H9 (cell line): ENCODE measurements at regions not wholly inside any gene's neighbourhood (a gene's known extent, or its start where the extent isn't known, plus 50 kb on each side); places are given as distances from the start of the nearest gene placed in this dataset.

Source experiments
- DNase-seq: peaks from one replicate; pipeline ENCODE4 v3.0.0-alpha.2; 2017
- H2AFZ ChIP-seq: one replicate; pipeline ENCODE4 v1.6.1; 2013; ENCODE audit warnings: mild to moderate bottlenecking, low read length, control low read depth, moderate library complexity
- H2AK5ac ChIP-seq: 2 replicates; pipeline ENCODE4 v1.6.1; 2013; ENCODE audit warnings: low read length, control low read depth, mixed read lengths; ENCODE audit not compliant: insufficient read length
- H2BK120ac ChIP-seq: one replicate; pipeline ENCODE4 v1.6.1; 2013; ENCODE audit warnings: low read depth, mild to moderate bottlenecking, low read length, control low read depth, inconsistent platforms; ENCODE audit not compliant: poor library complexity, severe bottlenecking
- H2BK12ac ChIP-seq: 2 replicates; pipeline ENCODE4 v1.6.1; 2013; ENCODE audit warnings: low read length, control low read depth, mixed read lengths, low read depth; ENCODE audit not compliant: insufficient read length
- H2BK15ac ChIP-seq: 2 replicates; pipeline ENCODE4 v1.6.1; 2013; ENCODE audit warnings: low read depth, low read length, control low read depth
- H2BK20ac ChIP-seq: one replicate; pipeline ENCODE4 v1.6.1; 2013; ENCODE audit warnings: low read depth, mild to moderate bottlenecking, low read length, control low read depth, inconsistent platforms; ENCODE audit not compliant: poor library complexity, severe bottlenecking
- H2BK5ac ChIP-seq: 2 replicates; pipeline ENCODE4 v1.6.1; 2013; ENCODE audit warnings: low read length, control low read depth, mixed read lengths; ENCODE audit not compliant: insufficient read length
- H3K14ac ChIP-seq: 2 replicates; pipeline ENCODE4 v1.6.1; 2013; ENCODE audit warnings: low read length, control low read depth; ENCODE audit not compliant: insufficient read depth
- H3K18ac ChIP-seq: 2 replicates; pipeline ENCODE4 v1.6.1; 2013; ENCODE audit warnings: low read depth, mild to moderate bottlenecking, mixed read lengths, low read length, control low read depth; ENCODE audit not compliant: insufficient read length
- H3K23ac ChIP-seq: 2 replicates; pipeline ENCODE4 v1.6.1; 2013; ENCODE audit warnings: low read length, control low read depth, mixed read lengths, low read depth; ENCODE audit not compliant: insufficient read length
- H3K23me2 ChIP-seq: 2 replicates; pipeline ENCODE4 v1.6.1; 2013; ENCODE audit warnings: low read depth, mild to moderate bottlenecking, mixed read lengths, low read length, control low read depth; ENCODE audit not compliant: insufficient read length, poor library complexity, severe bottlenecking
- H3K27ac ChIP-seq: 2 replicates; pipeline ENCODE4 v1.5.1; 2013; ENCODE audit warnings: low read length, control low read depth, mixed read lengths, low read depth; ENCODE audit not compliant: insufficient read length
- H3K27me3 ChIP-seq: 2 replicates; pipeline ENCODE4 v1.6.1; 2013; ENCODE audit warnings: low read length, control low read depth, inconsistent platforms; ENCODE audit not compliant: insufficient read depth
- H3K4ac ChIP-seq: 2 replicates; pipeline ENCODE4 v1.6.1; 2013; ENCODE audit warnings: low read depth, mild to moderate bottlenecking, control low read depth, inconsistent platforms, low read length, moderate library complexity
- H3K4me1 ChIP-seq: 2 replicates; pipeline ENCODE4 v1.6.1; 2013; ENCODE audit warnings: low read length, control low read depth, inconsistent platforms; ENCODE audit not compliant: insufficient read depth
- H3K4me2 ChIP-seq: 2 replicates; pipeline ENCODE4 v1.6.1; 2013; ENCODE audit warnings: low read length, control low read depth, mixed read lengths; ENCODE audit not compliant: insufficient read length, insufficient read depth
- H3K56ac ChIP-seq: 2 replicates; pipeline ENCODE4 v1.6.1; 2013; ENCODE audit warnings: low read depth, mild to moderate bottlenecking, mixed read lengths, low read length, control low read depth; ENCODE audit not compliant: insufficient read length
- H3K79me1 ChIP-seq: 2 replicates; pipeline ENCODE4 v1.6.1; 2013; ENCODE audit warnings: low read depth, mild to moderate bottlenecking, moderate library complexity, low read length, control low read depth, inconsistent platforms; ENCODE audit not compliant: insufficient read depth, poor library complexity, severe bottlenecking
- H3K79me2 ChIP-seq: 2 replicates; pipeline ENCODE4 v1.6.1; 2013; ENCODE audit warnings: low read length, control low read depth, inconsistent platforms; ENCODE audit not compliant: insufficient read depth
- H3K9ac ChIP-seq: 2 replicates; pipeline ENCODE4 v1.6.1; 2013; ENCODE audit warnings: low read length, control low read depth, mixed read lengths; ENCODE audit not compliant: insufficient read length; ENCODE audit errors: extremely low read depth
- H3K9me3 ChIP-seq: one replicate; pipeline ENCODE4 v1.6.1; 2013; ENCODE audit warnings: low read depth, low read length, inconsistent platforms; ENCODE audit not compliant: control insufficient read depth
- H3T11ph ChIP-seq: one replicate; pipeline ENCODE4 v1.6.1; 2013; ENCODE audit warnings: mild to moderate bottlenecking, low read length, control low read depth, inconsistent platforms
- H4K20me1 ChIP-seq: one replicate; pipeline ENCODE4 v1.6.1; 2013; ENCODE audit not compliant: control insufficient read depth, insufficient read length, insufficient read depth
- H4K5ac ChIP-seq: 2 replicates; pipeline ENCODE4 v1.6.1; 2013; ENCODE audit warnings: low read depth, mild to moderate bottlenecking, mixed read lengths, low read length, control low read depth; ENCODE audit not compliant: insufficient read length
- H4K8ac ChIP-seq: replicated peaks from 2 replicates; pipeline ENCODE4 v1.6.1; 2013; ENCODE audit warnings: low read length, control low read depth, mixed read lengths, low read depth; ENCODE audit not compliant: insufficient read length
- H4K91ac ChIP-seq: 2 replicates; pipeline ENCODE4 v1.6.1; 2013; ENCODE audit warnings: low read depth, mild to moderate bottlenecking, moderate library complexity, mixed read lengths, low read length, control low read depth; ENCODE audit not compliant: insufficient read length
- H3K27ac Mint-ChIP-seq, 3 experiments: 2 replicates in 2 of 3; 3 replicates in 1 of 3; pipeline ENCODE4 v1.8.0; 2020 to 2021; ENCODE audit warnings: mixed read lengths in 3 of 3, mild to moderate bottlenecking in 1 of 3, moderate library complexity in 1 of 3
- H3K27me3 Mint-ChIP-seq: 2 replicates; pipeline ENCODE4 v1.8.0; 2021; ENCODE audit warnings: low read depth, mild to moderate bottlenecking, moderate library complexity, mixed read lengths
- H3K36me3 Mint-ChIP-seq, 3 experiments: 2 replicates in 2 of 3; 3 replicates in 1 of 3; pipeline ENCODE4 v1.8.0; 2020 to 2021; ENCODE audit warnings: low read depth in 3 of 3, mixed read lengths in 3 of 3; ENCODE audit not compliant: insufficient read depth in 1 of 3
- H3K4me1 Mint-ChIP-seq, 2 experiments: 2 replicates each; pipeline ENCODE4 v1.8.0; 2020; ENCODE audit warnings: mixed read lengths in 2 of 2
- H3K4me3 Mint-ChIP-seq, 2 experiments: 2 replicates in 1 of 2; 3 replicates in 1 of 2; pipeline ENCODE4 v1.8.0; 2020 to 2021; ENCODE audit warnings: mild to moderate bottlenecking in 2 of 2, mixed read lengths in 2 of 2, moderate library complexity in 1 of 2
- H3K9me3 Mint-ChIP-seq, 2 experiments: 2 replicates in 1 of 2; 3 replicates in 1 of 2; pipeline ENCODE4 v1.8.0; 2020; ENCODE audit warnings: mild to moderate bottlenecking in 2 of 2, mixed read lengths in 2 of 2, moderate library complexity in 1 of 2
- CTCF ChIP-seq: fragments of 200-600 bp; sonication (generic); conservative IDR thresholded peaks from 3 replicates; pipeline ENCODE4 v1.8.0; 2021; ENCODE audit warnings: antibody characterized with exemption, mild to moderate bottlenecking
- WGBS: extraction: QIAGEN DNeasy Blood & Tissue Kit; methylation state at CpG from one replicate; pipeline ENCODE4 v1.1.7; 2013; ENCODE audit warnings: missing lambda C conversion rate, low lambda C conversion rate, mixed read lengths; ENCODE audit not compliant: insufficient read length; ENCODE audit errors: extremely low coverage; 5-methylcytosine and 5-hydroxymethylcytosine counted together

GRCh38 chr1:198838022-198838342 is 199.1 kb downstream of the PTPRC start:
- Histone ChIP-seq H3K4me2 (no peak overlapping the region), H3K27ac (no peak overlapping the region)
- TF ChIP-seq CTCF, result no peak

More at GRCh38 chr1:198838022-198838342, 199.1 kb downstream of the PTPRC start:
- Histone ChIP-seq H3K23me2 (no peaks in the 10 kb centered on the region), H2AFZ (no peak overlapping the region), H4K20me1 (no peaks in the 10 kb centered on the region), H3K4me1 (no peaks in the 10 kb centered on the region), H3T11ph (no peak overlapping the region), H3K4ac (no peak overlapping the region), H3K9ac (no peak overlapping the region), H3K23ac (no peak overlapping the region), H2BK120ac (no peak overlapping the region), H2BK5ac (no peak overlapping the region), H3K18ac (no peak overlapping the region), H3K27me3 (no peaks in the 10 kb centered on the region), H2BK12ac (no peak overlapping the region), H3K9me3 (no peaks in the 10 kb centered on the region), H2AK5ac (no peak overlapping the region), H3K79me1 (no peaks in the 10 kb centered on the region), H2BK15ac (no peak overlapping the region), H2BK20ac (no peak overlapping the region), H3K79me2 (no peaks in the 10 kb centered on the region), H4K91ac (no peak overlapping the region), H3K14ac (no peak overlapping the region), H4K5ac (no peak overlapping the region), H4K8ac (no peak overlapping the region), H3K56ac (no peak overlapping the region)
- DNase-seq, result no peak
- Mint-ChIP-seq H3K36me3 (no peaks in the 10 kb centered on the region), H3K9me3 (no peaks in the 10 kb centered on the region), H3K27ac (no peak overlapping the region), H3K4me1 (no peaks in the 10 kb centered on the region), H3K4me3 (no peak overlapping the region), H3K27me3 (no peaks in the 10 kb centered on the region)
- no CpG with 5 or more reads among the region's 2 CpGs for WGBS
